ENCODE measurements at regions not wholly inside any gene's neighbourhood (a gene's known extent, or its start where the extent isn't known, plus 50 kb on each side); places are given as distances from the start of the nearest gene placed in this dataset.

DNA sequence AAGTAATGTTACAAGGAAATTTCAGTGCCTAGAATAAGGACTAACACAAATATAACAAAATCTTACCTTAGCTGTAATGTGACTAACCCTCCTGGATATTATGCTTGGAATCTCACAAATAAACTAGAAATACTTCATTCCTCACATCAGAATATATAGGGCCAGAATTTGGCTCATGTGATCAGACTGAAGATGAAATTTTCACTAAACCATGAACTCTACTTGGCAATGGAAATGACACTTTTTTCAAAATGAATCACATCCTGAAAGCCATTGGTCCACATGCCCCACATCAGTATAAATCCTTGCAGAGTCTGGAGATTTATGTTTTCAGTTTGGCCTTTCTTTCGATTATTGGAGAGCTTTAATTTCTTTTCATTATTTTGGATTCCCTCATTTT lies 227.8 kb downstream of the NRIP1 start:
- Histone ChIP-seq H3K36me3 (replicated peaks; ENCODE audit: low read depth, low read length) (no peaks in the 10 kb centered on the region), H3K27me3 (ENCODE audit: low read depth, low read length) (no peaks in the 10 kb centered on the region), H4K20me1 (ENCODE audit: insufficient read depth, low read length) (no peaks in the 10 kb centered on the region), H2AFZ (ENCODE audit: low read depth, low read length) (no peak overlapping the region), H3K9me3 (ENCODE audit: insufficient read depth, low read length) (no peaks in the 10 kb centered on the region), H3K9ac (ENCODE audit: low read length) (no peak overlapping the region), H3K79me2 (ENCODE audit: low read length) (no peaks in the 10 kb centered on the region), H3K4me1 (ENCODE audit: low read length) (0 out of 2 replicates have a peak, but pooled peaks cover 3% of the 10 kb centered on the region), H3K4me2 (ENCODE audit: low read length) (no peak overlapping the region), H3K4me3 (ENCODE audit: low read length) (no peak overlapping the region), H3K27ac (ENCODE audit: low read length) (no peak overlapping the region)
- TF ChIP-seq EZH2phosphoT487 (IDR thresholded peaks at IDR 0.05; ENCODE audit: low read depth), result no peak
- TF ChIP-seq, protein P1, sequence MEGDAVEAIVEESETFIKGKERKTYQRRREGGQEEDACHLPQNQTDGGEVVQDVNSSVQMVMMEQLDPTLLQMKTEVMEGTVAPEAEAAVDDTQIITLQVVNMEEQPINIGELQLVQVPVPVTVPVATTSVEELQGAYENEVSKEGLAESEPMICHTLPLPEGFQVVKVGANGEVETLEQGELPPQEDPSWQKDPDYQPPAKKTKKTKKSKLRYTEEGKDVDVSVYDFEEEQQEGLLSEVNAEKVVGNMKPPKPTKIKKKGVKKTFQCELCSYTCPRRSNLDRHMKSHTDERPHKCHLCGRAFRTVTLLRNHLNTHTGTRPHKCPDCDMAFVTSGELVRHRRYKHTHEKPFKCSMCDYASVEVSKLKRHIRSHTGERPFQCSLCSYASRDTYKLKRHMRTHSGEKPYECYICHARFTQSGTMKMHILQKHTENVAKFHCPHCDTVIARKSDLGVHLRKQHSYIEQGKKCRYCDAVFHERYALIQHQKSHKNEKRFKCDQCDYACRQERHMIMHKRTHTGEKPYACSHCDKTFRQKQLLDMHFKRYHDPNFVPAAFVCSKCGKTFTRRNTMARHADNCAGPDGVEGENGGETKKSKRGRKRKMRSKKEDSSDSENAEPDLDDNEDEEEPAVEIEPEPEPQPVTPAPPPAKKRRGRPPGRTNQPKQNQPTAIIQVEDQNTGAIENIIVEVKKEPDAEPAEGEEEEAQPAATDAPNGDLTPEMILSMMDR (IDR thresholded peaks at IDR 0.05; ENCODE audit: low read depth, low read length), result no peak

DNA sequence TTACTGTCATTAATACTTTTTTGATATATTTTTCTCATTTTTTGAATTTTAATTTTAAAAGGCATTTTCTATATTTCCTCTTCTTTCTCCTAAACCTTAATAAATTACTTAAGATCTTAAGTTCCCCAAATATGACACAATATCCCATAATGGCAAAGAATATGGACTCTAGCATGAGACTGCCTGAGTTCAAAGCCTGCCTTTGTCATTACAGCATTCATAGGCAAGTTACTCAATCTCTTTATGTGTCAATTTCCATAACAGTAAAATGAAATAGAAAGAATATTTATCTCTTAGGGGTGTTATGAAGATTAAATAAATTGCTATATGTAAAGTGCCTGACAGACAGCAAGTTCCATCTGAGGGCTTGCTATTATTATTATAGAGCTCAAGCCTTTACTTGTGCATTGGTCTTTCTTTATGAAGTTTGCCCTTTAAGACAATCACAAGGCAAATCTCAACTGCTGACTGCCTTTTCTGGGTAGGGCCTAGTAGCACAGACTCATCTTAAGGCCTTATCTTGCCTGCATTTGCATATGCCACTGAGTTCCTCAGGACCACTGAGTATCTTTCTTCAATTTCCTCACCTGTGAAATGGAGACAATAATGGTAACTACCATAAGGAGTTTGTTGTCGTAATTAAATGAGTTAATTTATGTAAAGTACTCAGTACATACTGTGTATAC lies 231.0 kb downstream of the NRIP1 start:
- Histone ChIP-seq H3K4me2 (ENCODE audit: low read length) (no peak overlapping the region), H3K9ac (ENCODE audit: low read length) (no peak overlapping the region), H4K20me1 (ENCODE audit: insufficient read depth, low read length) (no peaks in the 10 kb centered on the region), H3K4me1 (ENCODE audit: low read length) (0 out of 2 replicates have a peak, but pooled peaks cover 3% of the 10 kb centered on the region), H3K27me3 (ENCODE audit: low read depth, low read length) (no peaks in the 10 kb centered on the region), H3K9me3 (ENCODE audit: insufficient read depth, low read length) (no peaks in the 10 kb centered on the region), H3K79me2 (ENCODE audit: low read length) (no peaks in the 10 kb centered on the region), H3K27ac (ENCODE audit: low read length) (no peak overlapping the region), H2AFZ (ENCODE audit: low read depth, low read length) (no peak overlapping the region), H3K4me3 (ENCODE audit: low read length) (no peak overlapping the region), H3K36me3 (replicated peaks; ENCODE audit: low read depth, low read length) (no peaks in the 10 kb centered on the region)
- no peak for TF ChIP-seq EZH2phosphoT487 (IDR thresholded peaks at IDR 0.05; ENCODE audit: low read depth)
- TF ChIP-seq, protein P1 (IDR thresholded peaks at IDR 0.05; ENCODE audit: low read depth, low read length), result no peak

DNA sequence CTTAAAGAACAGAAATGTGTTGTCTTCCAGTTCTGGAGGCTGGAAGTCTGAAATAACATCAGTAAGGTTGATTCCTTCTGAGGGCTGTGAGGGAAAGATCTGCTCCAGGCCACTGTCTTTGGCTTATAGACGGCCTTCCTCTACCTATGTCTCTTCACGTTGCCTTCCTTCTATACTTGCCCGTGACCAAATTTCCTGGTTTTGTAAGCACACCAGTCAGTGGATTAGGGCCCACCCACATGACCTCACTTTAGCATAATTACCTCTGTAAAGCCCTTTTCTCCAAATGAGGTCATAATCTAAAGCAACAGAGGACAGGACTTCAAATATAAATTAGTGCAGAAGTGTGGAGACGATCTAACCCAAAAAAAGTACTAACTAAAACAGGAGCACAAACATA lies 231.6 kb downstream of the NRIP1 start:
- H3K79me2 ChIP-seq (ENCODE audit: low read length), result no peaks in the 10 kb centered on the region
- no peaks in the 10 kb centered on the region for H3K9me3 ChIP-seq (ENCODE audit: insufficient read depth, low read length)
- no peak overlapping the region for H3K27ac ChIP-seq (ENCODE audit: low read length)
- H2AFZ ChIP-seq (ENCODE audit: low read depth, low read length), result no peak overlapping the region
- TF ChIP-seq, protein P1 (IDR thresholded peaks at IDR 0.05; ENCODE audit: low read depth, low read length), result no peak
- TF ChIP-seq EZH2phosphoT487 (IDR thresholded peaks at IDR 0.05; ENCODE audit: low read depth), result no peak
- H3K4me1 ChIP-seq (ENCODE audit: low read length), result 0 out of 2 replicates have a peak, but pooled peaks cover 3% of the 10 kb centered on the region
- H3K4me2 ChIP-seq (ENCODE audit: low read length), result no peak overlapping the region
- H4K20me1 ChIP-seq (ENCODE audit: insufficient read depth, low read length), result no peaks in the 10 kb centered on the region
- H3K27me3 ChIP-seq (ENCODE audit: low read depth, low read length), result no peaks in the 10 kb centered on the region
- H3K36me3 ChIP-seq (replicated peaks; ENCODE audit: low read depth, low read length), result no peaks in the 10 kb centered on the region
- H3K4me3 ChIP-seq (ENCODE audit: low read length), result no peak overlapping the region
- no peak overlapping the region for H3K9ac ChIP-seq (ENCODE audit: low read length)

DNA sequence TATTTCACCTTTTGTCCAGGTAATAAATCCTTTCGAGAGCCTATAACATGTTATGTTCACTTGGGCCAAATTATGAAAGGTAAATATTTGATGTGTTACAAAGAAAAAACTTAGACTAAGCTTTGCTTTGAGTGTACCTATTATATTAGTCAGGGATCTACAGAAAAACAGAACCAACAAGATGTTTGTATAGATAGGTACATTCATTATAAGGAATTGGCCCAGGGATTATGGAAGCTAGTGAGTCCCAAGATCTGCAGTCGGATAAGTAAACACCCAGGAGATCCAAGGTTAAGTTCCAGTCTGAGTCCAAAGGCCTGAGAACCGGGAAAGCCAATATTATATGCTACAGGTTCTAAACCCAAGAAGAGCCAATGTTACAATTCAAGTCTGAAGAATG lies 234.5 kb downstream of the NRIP1 start:
- TF ChIP-seq, protein P1 (IDR thresholded peaks at IDR 0.05; ENCODE audit: low read depth, low read length), result no peak
- TF ChIP-seq EZH2phosphoT487 (IDR thresholded peaks at IDR 0.05; ENCODE audit: low read depth), result no peak
- no peak overlapping the region for H2AFZ ChIP-seq (ENCODE audit: low read depth, low read length)
- no peak overlapping the region for H3K27ac ChIP-seq (ENCODE audit: low read length)
- no peaks in the 10 kb centered on the region for H4K20me1 ChIP-seq (ENCODE audit: insufficient read depth, low read length)
- no peaks in the 10 kb centered on the region for H3K27me3 ChIP-seq (ENCODE audit: low read depth, low read length)
- H3K4me2 ChIP-seq (ENCODE audit: low read length), result no peak overlapping the region
- H3K9me3 ChIP-seq (ENCODE audit: insufficient read depth, low read length), result no peaks in the 10 kb centered on the region
- no peaks in the 10 kb centered on the region for H3K36me3 ChIP-seq (replicated peaks; ENCODE audit: low read depth, low read length)
- H3K4me3 ChIP-seq (ENCODE audit: low read length), result no peak overlapping the region
- H3K4me1 ChIP-seq (ENCODE audit: low read length), result peaks cover 16% of the 10 kb centered on the region
- no peak overlapping the region for H3K9ac ChIP-seq (ENCODE audit: low read length)
- no peaks in the 10 kb centered on the region for H3K79me2 ChIP-seq (ENCODE audit: low read length)

Data from OCI-LY3 (cell line).